ENCODE measurements at regions not wholly inside any gene's neighbourhood (a gene's known extent, or its start where the extent isn't known, plus 50 kb on each side); places are given as distances from the start of the nearest gene placed in this dataset.

- no peak for TF ChIP-seq POLR2AphosphoS5 (IDR thresholded peaks at IDR 0.05; ENCODE audit: borderline replicate concordance, low read depth, low read length)
- no peak for TF ChIP-seq EZH2 (IDR thresholded peaks at IDR 0.05)
- no peak for TF ChIP-seq FOXP2 (optimal IDR thresholded peaks at IDR 0.05; ENCODE audit: control extremely low read depth, extremely low read length, insufficient read depth)
Observed at GRCh38 chr13:67880916-67881315, 650.8 kb upstream of the PCDH9 start.

Measured in SK-N-MC (cell line).